ENCODE measurements at regions not wholly inside any gene's neighbourhood (a gene's known extent, or its start where the extent isn't known, plus 50 kb on each side); places are given as distances from the start of the nearest gene placed in this dataset.

- H3K9me3 ChIP-seq (ENCODE audit: control insufficient read depth, insufficient read depth, low read length): no peaks in the 10 kb centered on the region
- H2AK5ac ChIP-seq (ENCODE audit: low read depth, low read length): no peak overlapping the region
- DNase-seq (no peak), ATAC-seq (ENCODE audit: low read depth) (no peak)
- no peak overlapping the region for H2AK9ac ChIP-seq (replicated peaks; ENCODE audit: low read depth, low read length, poor library complexity)
- no peak overlapping the region for H2BK5ac ChIP-seq (ENCODE audit: low read depth, low read length, poor library complexity, severe bottlenecking)
- intact Hi-C loops (cut with micrococcal nuclease): no loop called here
- no peak overlapping the region for H2BK20ac ChIP-seq (ENCODE audit: low read depth, low read length)
- H4K8ac ChIP-seq (ENCODE audit: low read depth in 2 of 2, low read length in 2 of 2): no peak overlapping the region
- no peaks in the 10 kb centered on the region for H3K79me1 ChIP-seq (ENCODE audit: low read depth in 1 of 2, low read length in 2 of 2)
- no peaks in the 10 kb centered on the region for H3K9me1 ChIP-seq (ENCODE audit: insufficient read depth, low read length)
- no peak overlapping the region for H3K23ac ChIP-seq (ENCODE audit: low read depth, low read length)
- POLR2A ChIA-PET (ENCODE audit: unreplicated experiment): no interaction called here
- no peak overlapping the region for H2BK15ac ChIP-seq (ENCODE audit: low read depth, low read length)
- TF ChIP-seq, protein P1, sequence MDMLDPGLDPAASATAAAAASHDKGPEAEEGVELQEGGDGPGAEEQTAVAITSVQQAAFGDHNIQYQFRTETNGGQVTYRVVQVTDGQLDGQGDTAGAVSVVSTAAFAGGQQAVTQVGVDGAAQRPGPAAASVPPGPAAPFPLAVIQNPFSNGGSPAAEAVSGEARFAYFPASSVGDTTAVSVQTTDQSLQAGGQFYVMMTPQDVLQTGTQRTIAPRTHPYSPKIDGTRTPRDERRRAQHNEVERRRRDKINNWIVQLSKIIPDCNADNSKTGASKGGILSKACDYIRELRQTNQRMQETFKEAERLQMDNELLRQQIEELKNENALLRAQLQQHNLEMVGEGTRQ (IDR thresholded peaks at IDR 0.05; ENCODE audit: low read depth, low read length): no peak
- TF ChIP-seq NFE2L2 (IDR thresholded peaks at IDR 0.05; ENCODE audit: low read depth, low read length) (no peak), POLR2A (IDR thresholded peaks at IDR 0.05; ENCODE audit: low read depth, low read length) (no peak), CEBPB (IDR thresholded peaks at IDR 0.05; ENCODE audit: low read depth, low read length) (no peak), MAFK (IDR thresholded peaks at IDR 0.05; ENCODE audit: low read depth, low read length) (no peak), RCOR1 (IDR thresholded peaks at IDR 0.05; ENCODE audit: insufficient replicate concordance, low read length) (no peak), RFX5 (IDR thresholded peaks at IDR 0.05; ENCODE audit: low read depth, low read length) (no peak), BHLHE40 (IDR thresholded peaks at IDR 0.05; ENCODE audit: low read depth, low read length) (no peak), MAZ (IDR thresholded peaks at IDR 0.05; ENCODE audit: borderline replicate concordance, low read depth, low read length) (no peak), CHD1 (IDR thresholded peaks at IDR 0.05; ENCODE audit: low read depth, low read length) (no peak)
- H2AFZ ChIP-seq (replicated peaks; ENCODE audit: low read length, poor library complexity): no peak overlapping the region
- H4K20me1 ChIP-seq (ENCODE audit: insufficient read depth, low read length): no peaks in the 10 kb centered on the region
- dilution Hi-C loops (cut with HindIII; ENCODE audit: low sequenced_read_pairs, unreplicated experiment): no loop called here
- in situ Hi-C loops (cut with MboI; ENCODE audit: low sequenced_read_pairs): no loop called here
- WGBS, 2 experiments (ENCODE audit: extremely low coverage in 2 of 2, insufficient read length in 1 of 2): no CpG with 5 or more reads among the region's 1 CpG
- H3K4me2 ChIP-seq (ENCODE audit: low read depth, low read length): no peak overlapping the region
- H4K91ac ChIP-seq (ENCODE audit: insufficient read depth, low read depth, low read length): no peak overlapping the region
- no peak overlapping the region for H4K5ac ChIP-seq (ENCODE audit: low read depth, low read length)
- H3K36me3 ChIP-seq (ENCODE audit: control insufficient read depth, insufficient read depth, low read length): no peaks in the 10 kb centered on the region
- no peak overlapping the region for H3K4ac ChIP-seq (ENCODE audit: low read depth, low read length)
- H3K27ac ChIP-seq (ENCODE audit: insufficient read depth, low read length): no peak overlapping the region
- no peaks in the 10 kb centered on the region for H3K27me3 ChIP-seq (ENCODE audit: control insufficient read depth, insufficient read depth, low read length)
- CTCF ChIA-PET: no interaction called here
- BruUV-seq (replicated peaks): no TSS peak
- H2BK120ac ChIP-seq (ENCODE audit: low read depth, low read length): no peak overlapping the region
- H3K4me3 ChIP-seq (ENCODE audit: insufficient read depth, low read depth, low read length): no peak overlapping the region
- H3K56ac ChIP-seq (ENCODE audit: extremely low read depth, insufficient read depth, low read length): no peak overlapping the region
- no peak overlapping the region for H3K14ac ChIP-seq (replicated peaks; ENCODE audit: low read depth, low read length)
- no peak overlapping the region for H3K18ac ChIP-seq (ENCODE audit: low read depth, low read length)
- no peak overlapping the region for H3K9ac ChIP-seq (ENCODE audit: low read depth, low read length)
- no peaks in the 10 kb centered on the region for H3K4me1 ChIP-seq (ENCODE audit: control insufficient read depth, insufficient read depth, low read length)
Observed at GRCh38 chr14:21802441-21802840, 128.8 kb upstream of the OR4E1 start.

Measured in IMR-90 (cell line).